ENCODE measurements at regions not wholly inside any gene's neighbourhood (a gene's known extent, or its start where the extent isn't known, plus 50 kb on each side); places are given as distances from the start of the nearest gene placed in this dataset.

- no peak for ATAC-seq
- TF ChIP-seq ARNTL (CRISPR knock-in tag; IDR thresholded peaks at IDR 0.05; ENCODE audit: borderline replicate concordance, low read depth) (no peak), PPARA (CRISPR knock-in tag; IDR thresholded peaks at IDR 0.05; ENCODE audit: borderline replicate concordance) (no peak), ZFP30 (CRISPR knock-in tag; IDR thresholded peaks at IDR 0.05) (no peak), CSDC2 (CRISPR knock-in tag; IDR thresholded peaks at IDR 0.05) (no peak), ZNF565 (CRISPR knock-in tag; conservative IDR thresholded peaks at IDR 0.05; ENCODE audit: low read depth) (no peak), ZNF70 (CRISPR knock-in tag; IDR thresholded peaks at IDR 0.05) (no peak), ESRRG (CRISPR knock-in tag; IDR thresholded peaks at IDR 0.05) (no peak), TCF4 (CRISPR knock-in tag; IDR thresholded peaks at IDR 0.05; ENCODE audit: borderline replicate concordance) (no peak), RARB (CRISPR knock-in tag; IDR thresholded peaks at IDR 0.05) (no peak)
- TF ChIP-seq, protein P1, sequence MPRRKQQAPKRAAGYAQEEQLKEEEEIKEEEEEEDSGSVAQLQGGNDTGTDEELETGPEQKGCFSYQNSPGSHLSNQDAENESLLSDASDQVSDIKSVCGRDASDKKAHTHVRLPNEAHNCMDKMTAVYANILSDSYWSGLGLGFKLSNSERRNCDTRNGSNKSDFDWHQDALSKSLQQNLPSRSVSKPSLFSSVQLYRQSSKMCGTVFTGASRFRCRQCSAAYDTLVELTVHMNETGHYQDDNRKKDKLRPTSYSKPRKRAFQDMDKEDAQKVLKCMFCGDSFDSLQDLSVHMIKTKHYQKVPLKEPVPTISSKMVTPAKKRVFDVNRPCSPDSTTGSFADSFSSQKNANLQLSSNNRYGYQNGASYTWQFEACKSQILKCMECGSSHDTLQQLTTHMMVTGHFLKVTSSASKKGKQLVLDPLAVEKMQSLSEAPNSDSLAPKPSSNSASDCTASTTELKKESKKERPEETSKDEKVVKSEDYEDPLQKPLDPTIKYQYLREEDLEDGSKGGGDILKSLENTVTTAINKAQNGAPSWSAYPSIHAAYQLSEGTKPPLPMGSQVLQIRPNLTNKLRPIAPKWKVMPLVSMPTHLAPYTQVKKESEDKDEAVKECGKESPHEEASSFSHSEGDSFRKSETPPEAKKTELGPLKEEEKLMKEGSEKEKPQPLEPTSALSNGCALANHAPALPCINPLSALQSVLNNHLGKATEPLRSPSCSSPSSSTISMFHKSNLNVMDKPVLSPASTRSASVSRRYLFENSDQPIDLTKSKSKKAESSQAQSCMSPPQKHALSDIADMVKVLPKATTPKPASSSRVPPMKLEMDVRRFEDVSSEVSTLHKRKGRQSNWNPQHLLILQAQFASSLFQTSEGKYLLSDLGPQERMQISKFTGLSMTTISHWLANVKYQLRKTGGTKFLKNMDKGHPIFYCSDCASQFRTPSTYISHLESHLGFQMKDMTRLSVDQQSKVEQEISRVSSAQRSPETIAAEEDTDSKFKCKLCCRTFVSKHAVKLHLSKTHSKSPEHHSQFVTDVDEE (CRISPR knock-in tag; IDR thresholded peaks at IDR 0.05): no peak
These were observed 73.8 kb downstream of the SLC25A46 start for GRCh38 chr5:110812639-110813038.

- TF ChIP-seq PATZ1 (CRISPR knock-in tag; IDR thresholded peaks at IDR 0.05; ENCODE audit: borderline replicate concordance) (no peak), TOX (CRISPR knock-in tag; IDR thresholded peaks at IDR 0.05; ENCODE audit: borderline replicate concordance) (no peak), ARNTL (CRISPR knock-in tag; IDR thresholded peaks at IDR 0.05; ENCODE audit: borderline replicate concordance, low read depth) (no peak), ZC3H10 (CRISPR knock-in tag; IDR thresholded peaks at IDR 0.05) (no peak)
- TF ChIP-seq, protein P2, sequence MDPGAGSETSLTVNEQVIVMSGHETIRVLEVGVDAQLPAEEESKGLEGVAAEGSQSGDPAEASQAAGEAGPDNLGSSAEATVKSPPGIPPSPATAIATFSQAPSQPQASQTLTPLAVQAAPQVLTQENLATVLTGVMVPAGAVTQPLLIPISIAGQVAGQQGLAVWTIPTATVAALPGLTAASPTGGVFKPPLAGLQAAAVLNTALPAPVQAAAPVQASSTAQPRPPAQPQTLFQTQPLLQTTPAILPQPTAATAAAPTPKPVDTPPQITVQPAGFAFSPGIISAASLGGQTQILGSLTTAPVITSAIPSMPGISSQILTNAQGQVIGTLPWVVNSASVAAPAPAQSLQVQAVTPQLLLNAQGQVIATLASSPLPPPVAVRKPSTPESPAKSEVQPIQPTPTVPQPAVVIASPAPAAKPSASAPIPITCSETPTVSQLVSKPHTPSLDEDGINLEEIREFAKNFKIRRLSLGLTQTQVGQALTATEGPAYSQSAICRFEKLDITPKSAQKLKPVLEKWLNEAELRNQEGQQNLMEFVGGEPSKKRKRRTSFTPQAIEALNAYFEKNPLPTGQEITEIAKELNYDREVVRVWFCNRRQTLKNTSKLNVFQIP (CRISPR knock-in tag; IDR thresholded peaks at IDR 0.05; ENCODE audit: borderline replicate concordance, low read depth): no peak
- no peak for ATAC-seq
These were observed 77.3 kb downstream of the SLC25A46 start for GRCh38 chr5:110815916-110816605.

- no peak for ATAC-seq
- no peak for TF ChIP-seq ARNTL (CRISPR knock-in tag; IDR thresholded peaks at IDR 0.05; ENCODE audit: borderline replicate concordance, low read depth)
- no peak for TF ChIP-seq TOX (CRISPR knock-in tag; IDR thresholded peaks at IDR 0.05; ENCODE audit: borderline replicate concordance)
- TF ChIP-seq ZNF70 (CRISPR knock-in tag; IDR thresholded peaks at IDR 0.05): no peak
- no peak for TF ChIP-seq SNAI2 (CRISPR knock-in tag; IDR thresholded peaks at IDR 0.05)
- TF ChIP-seq BACH2 (CRISPR knock-in tag; IDR thresholded peaks at IDR 0.05; ENCODE audit: borderline replicate concordance): no peak
- no peak for TF ChIP-seq ZFP30 (CRISPR knock-in tag; IDR thresholded peaks at IDR 0.05)
- no peak for TF ChIP-seq OSR1 (CRISPR knock-in tag; IDR thresholded peaks at IDR 0.05)
- no peak for TF ChIP-seq TCF4 (CRISPR knock-in tag; IDR thresholded peaks at IDR 0.05; ENCODE audit: borderline replicate concordance)
- no peak for TF ChIP-seq ESRRG (CRISPR knock-in tag; IDR thresholded peaks at IDR 0.05)
- no peak for TF ChIP-seq CREB5 (CRISPR knock-in tag; IDR thresholded peaks at IDR 0.05; ENCODE audit: low read depth)
- TF ChIP-seq GLIS3 (CRISPR knock-in tag; IDR thresholded peaks at IDR 0.05): no peak
- TF ChIP-seq ZNF8 (CRISPR knock-in tag; IDR thresholded peaks at IDR 0.05): no peak
These were observed 78.7 kb downstream of the SLC25A46 start for GRCh38 chr5:110817459-110817858.

GRCh38 chr5:110823571-110823970 lies 84.8 kb downstream of the SLC25A46 start:
- ATAC-seq: no peak
- no peak for TF ChIP-seq CSDC2 (CRISPR knock-in tag; IDR thresholded peaks at IDR 0.05)
- TF ChIP-seq ZFP3 (CRISPR knock-in tag; IDR thresholded peaks at IDR 0.05): no peak
- TF ChIP-seq GLIS3 (CRISPR knock-in tag; IDR thresholded peaks at IDR 0.05): no peak
- no peak for TF ChIP-seq TCF4 (CRISPR knock-in tag; IDR thresholded peaks at IDR 0.05; ENCODE audit: borderline replicate concordance)
- TF ChIP-seq, protein P3, sequence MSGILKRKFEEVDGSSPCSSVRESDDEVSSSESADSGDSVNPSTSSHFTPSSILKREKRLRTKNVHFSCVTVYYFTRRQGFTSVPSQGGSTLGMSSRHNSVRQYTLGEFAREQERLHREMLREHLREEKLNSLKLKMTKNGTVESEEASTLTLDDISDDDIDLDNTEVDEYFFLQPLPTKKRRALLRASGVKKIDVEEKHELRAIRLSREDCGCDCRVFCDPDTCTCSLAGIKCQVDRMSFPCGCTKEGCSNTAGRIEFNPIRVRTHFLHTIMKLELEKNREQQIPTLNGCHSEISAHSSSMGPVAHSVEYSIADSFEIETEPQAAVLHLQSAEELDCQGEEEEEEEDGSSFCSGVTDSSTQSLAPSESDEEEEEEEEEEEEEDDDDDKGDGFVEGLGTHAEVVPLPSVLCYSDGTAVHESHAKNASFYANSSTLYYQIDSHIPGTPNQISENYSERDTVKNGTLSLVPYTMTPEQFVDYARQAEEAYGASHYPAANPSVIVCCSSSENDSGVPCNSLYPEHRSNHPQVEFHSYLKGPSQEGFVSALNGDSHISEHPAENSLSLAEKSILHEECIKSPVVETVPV (CRISPR knock-in tag; IDR thresholded peaks at IDR 0.05): no peak
- no peak for TF ChIP-seq ESRRG (CRISPR knock-in tag; IDR thresholded peaks at IDR 0.05)
- TF ChIP-seq RARB (CRISPR knock-in tag; IDR thresholded peaks at IDR 0.05): no peak
- TF ChIP-seq TOX (CRISPR knock-in tag; IDR thresholded peaks at IDR 0.05; ENCODE audit: borderline replicate concordance): no peak
- no peak for TF ChIP-seq ZNF70 (CRISPR knock-in tag; IDR thresholded peaks at IDR 0.05)
- TF ChIP-seq, protein P1 (CRISPR knock-in tag; IDR thresholded peaks at IDR 0.05): no peak
- TF ChIP-seq ZNF565 (CRISPR knock-in tag; conservative IDR thresholded peaks at IDR 0.05; ENCODE audit: low read depth): no peak
- TF ChIP-seq BACH2 (CRISPR knock-in tag; IDR thresholded peaks at IDR 0.05; ENCODE audit: borderline replicate concordance): no peak
- no peak for TF ChIP-seq ZC3H10 (CRISPR knock-in tag; IDR thresholded peaks at IDR 0.05)
- TF ChIP-seq ZNF8 (CRISPR knock-in tag; IDR thresholded peaks at IDR 0.05): no peak

All from SK-N-SH treated with all-trans-retinoic acid at 6 μM for 48 hours (cell line).